ENCODE measurements at regions not wholly inside any gene's neighbourhood (a gene's known extent, or its start where the extent isn't known, plus 50 kb on each side); places are given as distances from the start of the nearest gene placed in this dataset.

GRCh38 chrX:147679356-147680005 is 232.2 kb upstream of the FMR1 start:
- no peak for TF ChIP-seq CTCF (IDR thresholded peaks at IDR 0.05)
- no peak for TF ChIP-seq RFX5 (IDR thresholded peaks at IDR 0.05)
- no peak for TF ChIP-seq POLR2A (IDR thresholded peaks at IDR 0.05; ENCODE audit: low read length)
- no peak for TF ChIP-seq ELK1 (IDR thresholded peaks at IDR 0.05; ENCODE audit: low read depth, low read length)
- TF ChIP-seq PHF8 (IDR thresholded peaks at IDR 0.05; ENCODE audit: borderline replicate concordance, low read depth) = no peak

All from A549 (cell line).